ENCODE measurements at regions not wholly inside any gene's neighbourhood (a gene's known extent, or its start where the extent isn't known, plus 50 kb on each side); places are given as distances from the start of the nearest gene placed in this dataset.

DNA sequence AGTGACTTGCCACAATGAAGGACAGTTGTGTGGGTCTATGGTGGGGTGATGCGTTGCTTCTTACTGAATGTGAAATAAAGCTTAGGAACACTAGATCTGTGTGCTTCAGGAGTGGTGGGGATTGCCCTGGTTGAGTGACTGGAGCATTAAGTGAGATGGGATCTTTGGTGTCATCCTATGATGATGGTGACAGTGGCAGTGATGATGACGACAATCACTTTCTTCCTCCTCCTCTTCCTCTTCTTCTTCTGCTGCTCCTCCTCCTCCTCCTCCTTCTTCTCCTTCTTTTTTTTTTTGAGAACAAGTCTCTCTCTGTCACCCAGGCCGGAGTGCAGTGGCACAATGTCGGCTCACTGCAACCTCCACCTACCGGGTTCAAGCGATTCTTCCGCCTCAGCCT lies 396.8 kb downstream of the SEC14L1 start:
- TF ChIP-seq, protein P1, sequence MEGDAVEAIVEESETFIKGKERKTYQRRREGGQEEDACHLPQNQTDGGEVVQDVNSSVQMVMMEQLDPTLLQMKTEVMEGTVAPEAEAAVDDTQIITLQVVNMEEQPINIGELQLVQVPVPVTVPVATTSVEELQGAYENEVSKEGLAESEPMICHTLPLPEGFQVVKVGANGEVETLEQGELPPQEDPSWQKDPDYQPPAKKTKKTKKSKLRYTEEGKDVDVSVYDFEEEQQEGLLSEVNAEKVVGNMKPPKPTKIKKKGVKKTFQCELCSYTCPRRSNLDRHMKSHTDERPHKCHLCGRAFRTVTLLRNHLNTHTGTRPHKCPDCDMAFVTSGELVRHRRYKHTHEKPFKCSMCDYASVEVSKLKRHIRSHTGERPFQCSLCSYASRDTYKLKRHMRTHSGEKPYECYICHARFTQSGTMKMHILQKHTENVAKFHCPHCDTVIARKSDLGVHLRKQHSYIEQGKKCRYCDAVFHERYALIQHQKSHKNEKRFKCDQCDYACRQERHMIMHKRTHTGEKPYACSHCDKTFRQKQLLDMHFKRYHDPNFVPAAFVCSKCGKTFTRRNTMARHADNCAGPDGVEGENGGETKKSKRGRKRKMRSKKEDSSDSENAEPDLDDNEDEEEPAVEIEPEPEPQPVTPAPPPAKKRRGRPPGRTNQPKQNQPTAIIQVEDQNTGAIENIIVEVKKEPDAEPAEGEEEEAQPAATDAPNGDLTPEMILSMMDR (IDR thresholded peaks at IDR 0.05), result no peak
- TF ChIP-seq POLR2A (IDR thresholded peaks at IDR 0.05), result no peak
